NCI-H1105 treated with DMSO at 0.1 percent for 48 hours (cell line): ENCODE measurements at regions not wholly inside any gene's neighbourhood (a gene's known extent, or its start where the extent isn't known, plus 50 kb on each side); places are given as distances from the start of the nearest gene placed in this dataset.
A peak's percentile ranks its signal among the peaks of the same experiment; 100 is the strongest.

Experiments used
- DNase-seq: peaks from one replicate; lab custom pipeline; 2025; lab: John Stamatoyannopoulos, UW

DNA sequence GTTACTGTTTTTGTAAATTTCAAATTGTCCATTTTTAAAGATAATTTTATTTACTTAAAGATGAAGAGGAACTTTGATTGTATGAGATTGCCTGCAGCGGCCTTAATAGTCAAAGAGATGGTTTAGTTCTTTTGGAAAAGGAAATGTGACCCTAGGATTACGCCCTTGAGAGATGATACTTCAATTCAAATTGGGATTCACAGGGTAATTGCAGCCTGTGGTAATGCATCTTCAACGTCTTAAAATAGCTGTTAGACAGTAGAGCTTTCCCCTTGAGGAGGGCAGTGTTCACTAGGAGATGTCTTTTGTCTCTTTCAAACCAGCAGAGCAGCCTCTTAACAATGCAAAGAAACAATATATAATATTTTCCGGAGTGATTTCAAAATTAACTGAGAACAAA is 127.1 kb downstream of the TAF11L14 start:
- DNase-seq, result no peak

DNA sequence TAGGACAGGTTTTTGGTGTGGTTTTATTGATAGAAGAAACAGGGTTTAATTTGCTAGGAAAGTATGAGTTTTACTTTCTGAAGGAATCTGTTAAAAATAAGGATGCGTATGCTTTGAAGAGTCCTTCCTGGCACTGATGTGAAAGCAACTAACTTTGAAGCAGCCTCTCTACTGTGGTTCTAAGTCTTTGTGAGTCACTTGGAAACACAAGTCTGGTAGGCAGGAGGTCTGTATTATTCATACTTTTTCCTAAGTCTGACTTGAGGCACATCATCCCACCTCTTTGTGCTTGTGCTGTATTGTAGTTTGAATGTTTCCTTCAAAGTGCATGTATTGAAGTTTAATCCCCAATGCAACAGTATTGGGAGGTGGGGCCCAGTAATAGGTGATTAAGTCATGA is 129.0 kb downstream of the TAF11L14 start:
- no peak for DNase-seq

DNA sequence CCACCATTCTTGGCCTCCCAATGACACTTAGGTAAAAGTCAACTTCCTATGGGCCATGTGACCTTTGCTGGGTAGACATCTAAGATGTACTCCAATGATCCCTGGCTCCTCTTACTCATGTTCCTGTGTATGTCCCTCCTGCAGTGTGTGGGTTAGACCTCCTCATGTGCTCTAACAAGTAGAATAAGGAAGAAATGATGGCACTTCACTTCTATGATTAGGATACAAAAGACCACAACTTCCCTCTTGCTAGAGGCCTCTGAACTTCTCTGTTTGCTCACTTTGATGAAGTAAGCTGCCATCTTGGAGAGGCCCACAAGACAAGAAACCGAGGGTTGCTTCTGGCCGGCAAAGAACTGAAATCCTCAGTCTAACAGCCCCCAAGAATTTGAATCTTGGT is 131.8 kb downstream of the TAF11L14 start:
- DNase-seq, result no peak

DNA sequence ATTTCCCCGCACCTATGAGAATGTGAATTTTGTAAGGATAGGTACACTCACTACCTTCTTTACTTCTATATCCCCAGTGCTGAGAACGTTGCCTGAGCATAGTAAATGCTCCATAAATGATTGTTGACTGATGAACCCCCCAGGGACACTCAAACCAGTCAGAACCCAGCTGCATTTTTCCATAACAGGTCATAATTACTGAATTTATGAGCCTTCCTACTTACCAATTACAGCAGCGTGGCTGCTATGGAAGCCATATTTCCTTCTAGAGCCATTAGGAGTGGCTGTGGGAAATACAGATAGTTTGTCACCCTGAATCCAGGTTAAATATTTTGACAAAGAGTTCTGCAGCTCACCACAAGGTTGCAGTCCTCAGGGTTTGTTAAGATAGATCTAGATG is 135.0 kb downstream of the TAF11L14 start:
- no peak for DNase-seq

DNA sequence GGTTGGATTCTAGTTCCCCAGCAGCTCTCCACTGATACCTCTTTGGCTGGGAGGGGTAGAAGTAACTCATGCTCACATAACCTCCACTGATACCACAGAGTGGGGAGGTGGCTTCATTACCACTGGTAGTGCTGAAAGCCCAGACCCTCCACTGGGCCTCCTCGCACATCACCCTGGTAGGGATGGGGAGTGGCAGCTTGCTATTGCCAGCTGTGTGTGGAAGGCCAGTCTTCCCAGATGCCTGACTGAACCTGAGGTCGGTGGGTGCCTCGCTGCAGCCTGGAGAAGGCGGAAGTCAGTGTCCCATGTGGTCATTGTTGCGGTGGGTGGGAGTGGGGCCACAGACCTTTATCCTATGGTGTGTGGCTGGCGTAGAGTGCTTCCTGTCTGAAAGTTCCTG is 138.0 kb downstream of the TAF11L14 start:
- DNase-seq, result no peak

DNA sequence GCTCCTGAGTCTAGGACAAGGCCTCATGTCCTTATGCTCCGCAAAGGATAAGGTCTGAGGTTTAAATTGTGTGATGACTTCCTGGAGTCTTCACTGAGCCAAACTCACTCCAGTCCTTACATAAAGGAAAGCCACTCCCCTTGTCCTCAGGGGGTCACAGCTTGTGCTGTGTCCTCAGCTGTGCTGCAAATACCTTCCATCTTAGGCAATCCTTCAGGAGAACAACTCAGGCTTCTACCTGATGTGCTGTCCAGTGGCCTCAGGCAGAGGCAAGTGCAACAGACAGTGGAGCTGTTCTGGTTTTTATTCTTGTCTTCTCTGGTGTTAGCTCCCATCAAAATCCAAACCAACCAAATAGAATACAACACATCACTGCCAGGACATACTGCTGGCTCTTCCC is 151.5 kb downstream of the TAF11L14 start:
- no peak for DNase-seq

DNA sequence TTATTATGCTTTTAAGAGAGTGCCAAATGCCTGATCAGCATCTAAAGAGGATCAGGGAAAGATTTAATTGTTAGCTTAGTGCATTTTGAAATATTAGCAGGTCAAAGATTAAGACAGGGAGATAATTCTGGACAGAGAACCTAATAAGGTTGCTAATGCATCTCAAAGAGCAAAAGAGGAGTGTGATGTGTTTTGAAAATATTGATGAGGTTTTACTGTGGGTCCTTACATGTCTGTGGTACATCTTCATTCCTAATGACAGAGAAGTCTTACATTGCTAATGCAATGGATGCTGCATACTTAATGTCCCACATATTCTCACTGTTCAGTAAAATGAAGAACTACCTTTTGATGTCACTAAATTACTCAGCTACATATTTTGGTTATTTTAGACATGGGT is 154.1 kb downstream of the TAF11L14 start:
- no peak for DNase-seq

DNA sequence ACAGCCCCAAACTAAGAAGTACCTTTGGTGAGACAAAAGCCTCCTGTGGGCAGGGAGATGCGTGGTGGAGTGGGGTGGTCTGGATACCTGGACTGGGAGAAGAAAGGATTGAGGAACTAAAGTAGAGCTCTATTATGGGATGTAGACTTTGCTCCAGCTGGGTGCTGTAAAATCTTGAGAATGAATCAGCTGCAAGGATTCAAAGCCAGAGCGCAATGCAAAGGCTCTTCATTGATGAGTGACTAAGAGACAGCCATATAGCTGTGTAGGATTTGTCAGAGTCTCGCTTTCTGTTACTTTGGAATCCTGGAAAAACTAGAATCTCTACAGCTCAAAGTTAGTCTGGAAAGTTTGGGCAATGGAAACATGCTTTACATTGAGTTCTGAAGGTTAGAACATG is 159.9 kb downstream of the TAF11L14 start:
- no peak for DNase-seq

DNA sequence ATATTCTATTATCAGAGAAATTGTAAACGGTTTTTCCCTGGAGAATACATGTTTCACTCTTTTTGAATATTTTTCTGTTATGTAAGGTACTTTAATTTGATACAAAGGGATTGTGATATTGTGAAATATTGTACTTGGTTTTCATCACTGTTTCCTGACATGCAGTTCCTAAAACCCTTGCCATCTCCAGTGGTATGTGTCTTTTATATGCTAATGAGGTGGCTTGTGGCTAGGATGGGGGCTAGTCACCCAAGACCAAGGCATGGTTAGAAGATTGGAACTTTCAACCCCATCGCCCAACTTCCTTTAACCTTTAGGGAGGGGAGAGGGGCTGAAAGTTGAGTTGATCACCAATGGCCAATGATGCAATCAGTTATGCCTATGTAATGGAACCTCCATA is 160.6 kb downstream of the TAF11L14 start:
- DNase-seq, result no peak

DNA sequence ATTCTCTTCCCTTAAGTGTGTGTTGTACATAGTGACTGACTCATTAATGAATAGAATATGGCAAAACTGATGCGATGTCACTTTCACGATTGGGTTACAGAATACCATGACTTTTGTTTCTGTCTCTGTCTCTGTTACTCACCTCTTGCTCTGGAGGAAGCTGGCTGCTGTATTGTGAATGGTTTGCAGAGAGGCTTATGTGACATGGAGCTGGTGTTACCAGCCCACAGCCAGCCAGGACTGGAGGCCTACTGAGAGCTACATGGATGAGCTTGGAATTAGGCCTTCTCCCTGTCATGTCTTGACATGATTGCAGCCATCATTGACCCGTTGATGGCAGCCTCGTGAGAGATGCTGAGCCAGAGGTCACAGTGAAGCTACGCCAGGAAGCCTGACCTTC is 161.9 kb downstream of the TAF11L14 start:
- DNase-seq, result no peak

DNA sequence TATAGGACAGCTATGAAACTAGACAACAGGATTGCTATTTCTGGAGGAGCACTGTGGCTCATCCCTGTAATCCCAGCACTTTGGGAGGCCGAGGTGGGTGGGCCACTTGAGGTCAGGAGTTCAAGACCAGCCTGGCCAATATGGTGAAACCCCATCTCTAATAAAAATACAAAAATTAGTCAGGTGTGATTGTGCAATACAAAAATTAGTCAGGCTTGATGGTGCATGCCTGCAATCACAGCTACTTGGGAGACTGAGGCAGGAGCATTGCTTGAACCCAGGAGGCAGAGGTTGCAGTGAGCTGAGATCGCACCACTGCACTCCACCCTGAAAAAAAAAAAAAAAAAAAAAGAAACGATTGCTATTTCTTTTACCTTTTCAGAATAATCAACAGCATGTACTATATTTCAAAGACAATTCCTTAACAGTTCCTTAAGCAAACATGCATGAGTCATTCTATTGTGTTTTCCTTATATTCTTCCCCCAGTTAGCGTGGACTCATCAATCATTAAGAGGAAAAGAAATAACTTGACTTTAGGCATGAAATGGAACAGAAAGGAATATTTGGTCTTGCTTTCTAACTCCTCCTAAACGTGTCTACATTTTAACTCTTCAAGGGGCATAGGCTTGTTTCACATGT is 162.6 kb downstream of the TAF11L14 start:
- no peak for DNase-seq

DNA sequence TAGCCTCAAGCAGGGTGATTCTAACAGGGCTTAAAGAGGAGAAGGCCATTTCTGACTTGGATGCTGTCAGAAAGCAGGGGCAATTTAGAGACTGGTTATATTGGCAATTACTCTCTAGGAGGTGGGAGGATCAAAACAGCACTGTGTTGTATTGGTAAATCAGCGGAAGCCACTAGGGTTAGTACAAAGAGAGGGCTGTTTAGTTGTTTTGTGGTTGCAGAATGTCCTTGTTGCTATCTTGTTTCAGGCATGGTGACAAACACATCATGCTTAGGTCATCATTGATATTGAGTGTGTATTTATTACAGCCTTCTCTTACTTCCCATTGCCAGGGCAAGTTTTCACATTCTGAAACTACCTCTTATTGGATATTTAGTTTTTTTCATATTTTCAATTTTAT is 165.3 kb downstream of the TAF11L14 start:
- no peak for DNase-seq

DNA sequence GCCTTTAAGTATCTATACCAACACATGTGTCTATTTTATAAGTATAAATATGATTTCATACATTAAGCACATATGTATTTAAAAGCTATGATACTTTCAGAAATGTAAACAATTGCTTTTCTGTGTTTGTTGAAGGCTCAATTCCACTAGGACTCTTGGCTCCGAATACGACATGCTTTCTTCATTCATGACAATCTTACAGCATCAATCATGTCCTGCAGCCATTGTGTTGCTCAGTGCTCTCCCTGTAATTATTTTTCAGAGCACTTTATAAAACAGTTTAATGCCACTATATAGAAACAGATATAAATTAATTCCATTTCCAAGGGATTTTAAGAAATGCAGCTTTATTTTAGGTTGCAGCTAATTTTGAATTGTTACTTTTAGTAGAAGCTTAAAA is 167.3 kb downstream of the TAF11L14 start:
- no peak for DNase-seq

DNA sequence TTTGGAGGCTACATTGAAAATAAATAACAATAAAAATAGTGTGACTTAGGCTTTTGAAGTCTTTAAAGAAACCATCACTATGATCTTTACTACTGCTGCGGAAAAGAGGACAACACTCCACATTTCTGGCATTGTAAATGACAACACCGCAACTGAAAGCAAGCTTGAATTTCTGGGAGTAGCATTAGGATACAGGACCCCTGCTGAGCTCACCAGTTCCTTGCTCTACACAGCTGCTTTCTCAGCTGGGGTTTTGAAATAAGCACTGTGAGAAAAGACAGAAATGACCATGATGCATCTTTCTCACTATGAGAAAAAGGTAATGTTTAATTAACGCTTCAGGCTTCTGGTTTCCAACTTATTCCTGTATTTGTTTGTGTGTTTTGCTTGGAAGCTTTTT is 168.0 kb downstream of the TAF11L14 start:
- DNase-seq, result no peak

DNA sequence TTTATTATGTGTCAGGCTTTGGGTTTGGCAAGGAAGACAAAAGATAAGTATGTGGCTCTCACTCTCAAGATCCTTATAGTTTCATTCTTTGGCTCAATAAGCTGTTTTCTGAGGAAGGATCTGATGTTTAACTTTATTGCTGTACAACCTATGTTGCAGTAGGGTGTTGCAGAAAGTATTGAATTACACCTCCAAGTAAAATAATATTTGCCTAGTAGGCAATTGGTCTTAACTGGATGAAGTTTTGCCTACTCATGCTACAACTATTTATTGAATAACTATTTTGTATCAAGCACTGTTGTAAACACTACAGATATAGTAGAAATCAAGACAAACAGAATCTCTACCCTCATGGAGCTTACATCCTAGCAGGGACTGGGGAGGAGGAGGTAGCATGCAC is 169.7 kb downstream of the TAF11L14 start:
- DNase-seq, result no peak

DNA sequence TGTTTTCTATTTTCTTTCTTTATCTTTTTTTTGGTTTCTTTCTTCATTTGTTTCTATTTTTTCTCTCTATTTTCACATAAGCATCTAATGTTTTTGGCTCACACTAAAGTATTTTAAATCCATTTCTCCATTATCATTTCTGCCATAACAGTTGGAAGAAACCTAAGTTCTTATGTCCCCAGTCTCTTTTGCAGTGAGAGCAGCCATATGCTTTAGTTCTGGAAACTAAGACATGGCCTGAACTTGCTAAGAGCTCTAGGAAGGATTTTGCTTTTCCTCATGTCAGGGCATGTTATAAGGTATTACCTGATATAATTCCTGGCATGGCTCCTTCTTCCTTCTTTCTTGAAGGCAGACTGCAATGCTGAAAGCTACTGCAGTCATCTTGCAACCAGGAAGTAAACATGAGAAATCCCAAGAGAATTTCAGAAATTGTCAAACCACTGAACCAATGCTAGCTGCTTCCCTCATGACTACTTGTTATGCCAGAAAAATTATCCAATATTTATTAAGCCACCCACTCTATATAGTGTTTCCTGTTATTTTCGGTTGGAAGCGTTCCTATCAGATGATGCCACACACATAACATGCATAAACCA is 171.1 kb downstream of the TAF11L14 start:
- DNase-seq, result no peak

DNA sequence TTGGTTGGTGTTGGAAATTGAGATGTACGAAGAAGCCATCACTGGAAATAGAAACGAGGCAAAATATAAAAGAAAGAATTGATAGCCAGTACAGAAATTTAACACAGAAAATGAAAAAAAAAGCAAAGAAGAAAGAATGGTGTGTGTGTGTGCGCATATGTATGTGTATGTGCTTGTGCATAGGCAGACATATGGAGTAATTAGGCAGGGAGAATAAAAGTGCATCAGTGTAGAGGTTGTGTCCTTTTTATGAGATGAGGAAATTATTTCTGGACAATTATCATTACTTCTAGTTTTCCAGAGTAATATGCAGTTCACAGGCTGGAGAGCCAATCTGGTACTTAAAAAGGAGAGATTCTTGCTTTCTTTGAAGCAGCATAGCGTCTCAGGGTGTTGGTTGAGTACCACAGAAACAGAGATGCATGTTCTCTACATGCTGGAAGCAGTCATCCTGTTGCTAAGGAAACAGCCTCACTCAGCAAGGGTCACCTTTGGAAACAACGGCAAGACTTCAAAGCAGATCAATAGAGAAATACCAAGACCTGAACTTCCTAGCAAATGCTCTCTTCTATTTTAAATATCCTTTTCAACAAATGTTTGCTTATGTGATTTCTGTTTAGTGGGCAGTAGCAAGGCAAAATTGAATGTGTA is 172.7 kb downstream of the TAF11L14 start:
- DNase-seq, result no peak

DNA sequence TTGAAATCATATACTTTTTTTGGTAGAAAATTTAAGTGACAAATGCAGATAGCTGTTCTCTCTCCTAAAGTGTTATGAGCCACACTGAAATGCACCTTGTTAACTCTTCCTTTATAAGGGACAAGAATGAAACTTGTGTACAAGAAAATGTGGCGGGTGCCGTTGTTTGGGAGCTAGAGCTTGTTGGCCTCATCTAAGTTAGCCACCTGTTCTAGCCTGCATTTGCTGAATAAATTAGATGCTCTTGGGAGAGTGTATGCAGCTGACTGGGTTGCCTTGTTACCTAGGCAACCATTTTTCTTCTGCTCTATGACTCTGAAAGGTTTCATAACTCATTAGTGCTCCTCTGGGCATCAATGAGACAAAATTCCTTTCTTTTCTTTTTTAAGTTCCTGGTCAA is 174.3 kb downstream of the TAF11L14 start:
- DNase-seq, result peak; percentile 1

DNA sequence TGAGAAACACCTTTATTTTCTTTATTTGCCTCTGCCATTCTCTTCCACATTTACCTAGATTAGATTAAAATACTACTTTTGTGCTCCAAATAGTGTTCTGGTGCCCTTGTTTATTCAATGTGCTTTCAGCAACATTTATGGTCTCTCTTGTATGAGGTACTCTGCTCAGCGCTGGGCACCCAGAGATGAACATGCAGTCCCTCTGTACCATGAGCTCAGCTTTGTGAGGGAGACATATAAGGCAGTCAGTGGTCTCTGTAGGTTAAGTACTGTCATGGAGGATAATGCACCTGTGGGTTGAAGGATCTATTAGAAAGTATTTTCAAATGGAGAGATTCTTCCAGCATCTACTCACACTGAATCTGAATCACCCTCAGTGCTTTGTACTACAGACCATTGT is 176.5 kb downstream of the TAF11L14 start:
- no peak for DNase-seq

DNA sequence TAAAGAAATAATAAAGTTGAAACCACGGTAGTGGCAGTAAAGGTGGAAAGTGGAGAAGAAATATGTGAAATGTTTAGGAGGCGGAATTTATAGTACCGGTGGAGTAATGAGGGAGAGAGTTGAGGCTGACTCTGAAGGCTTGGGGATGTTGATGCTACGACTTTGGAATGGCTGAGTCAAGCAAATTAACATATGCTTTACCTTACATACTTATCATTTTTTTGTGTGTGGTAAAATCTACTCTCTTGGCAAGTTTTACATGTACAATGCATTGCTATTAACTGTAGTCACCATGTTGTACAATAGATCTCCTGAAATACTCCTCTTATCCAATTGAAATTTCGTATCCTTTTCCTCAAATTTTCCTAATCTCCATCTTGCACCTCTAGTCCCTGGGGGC is 179.0 kb downstream of the TAF11L14 start:
- no peak for DNase-seq

DNA sequence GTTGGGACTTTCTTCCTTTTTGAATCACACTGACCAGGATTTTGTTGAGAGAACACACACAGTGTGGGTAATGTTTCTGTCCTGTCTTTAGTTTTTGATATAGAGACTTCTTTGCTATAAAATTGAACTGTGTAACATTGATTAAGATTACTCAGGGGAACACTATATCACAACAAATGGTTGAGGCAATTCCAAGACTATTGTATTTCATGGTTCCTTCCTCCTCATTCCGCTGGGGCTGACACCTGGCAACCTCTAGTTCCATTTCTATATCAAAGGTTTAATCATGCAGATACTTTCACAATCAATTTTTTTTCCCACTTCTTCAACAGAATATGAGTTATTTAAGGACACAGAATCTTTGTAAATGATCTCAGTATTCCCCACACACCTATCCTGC is 182.2 kb downstream of the TAF11L14 start:
- no peak for DNase-seq

DNA sequence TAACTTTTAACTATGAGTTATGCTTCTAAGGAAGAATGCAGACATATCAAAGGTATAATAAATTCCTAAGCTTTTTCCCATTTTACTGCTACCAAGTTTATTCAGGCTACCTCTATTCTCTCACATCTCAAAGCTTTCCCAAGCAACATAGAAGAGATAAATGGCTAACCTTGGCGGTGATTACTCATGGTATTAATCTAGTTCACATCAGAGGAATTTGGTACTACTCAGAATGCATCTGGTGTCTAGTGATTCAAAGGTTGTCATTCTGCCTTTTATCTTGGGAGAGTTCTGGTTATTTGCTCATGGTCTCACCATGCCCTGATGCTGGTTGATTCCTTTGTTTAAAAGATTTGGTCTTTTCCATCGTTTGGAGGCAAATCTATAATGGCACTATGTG is 182.7 kb downstream of the TAF11L14 start:
- DNase-seq, result no peak

DNA sequence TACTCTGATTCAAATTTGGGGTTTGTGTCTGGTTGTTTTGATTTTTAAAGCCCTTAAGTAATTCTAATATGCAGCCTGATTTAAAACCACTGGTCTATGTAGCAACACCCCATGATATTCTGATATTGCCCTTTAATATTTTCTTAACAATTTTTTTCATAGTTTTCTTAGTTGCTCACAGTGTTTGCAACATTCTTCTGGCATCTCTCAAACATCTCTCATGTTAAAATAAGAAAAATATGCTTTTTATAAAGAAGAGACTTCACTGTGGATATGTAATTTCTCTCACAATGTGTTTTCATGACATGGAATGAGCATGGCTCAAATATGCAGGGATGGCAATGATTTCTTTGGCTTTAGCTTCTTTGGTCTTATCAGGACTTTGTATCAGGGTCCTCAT is 183.7 kb downstream of the TAF11L14 start:
- DNase-seq, result no peak

DNA sequence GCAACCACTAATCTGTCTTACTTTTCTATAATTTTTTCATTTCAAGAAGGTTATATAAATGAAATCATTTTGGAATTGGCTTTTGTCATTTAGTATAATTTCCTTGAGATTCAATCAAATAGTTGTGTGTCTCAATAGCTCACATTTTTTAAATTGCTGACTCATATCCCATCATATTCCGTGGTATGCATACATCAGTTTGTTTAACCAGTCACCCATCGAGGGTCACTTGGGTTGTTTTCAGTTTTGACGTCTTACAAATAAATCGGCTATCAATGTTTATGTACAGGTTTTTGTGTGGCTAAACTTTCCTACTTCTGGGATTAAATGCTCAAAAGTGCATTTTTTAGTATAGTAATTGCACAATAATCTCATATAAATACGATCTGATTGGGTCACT is 185.5 kb downstream of the TAF11L14 start:
- DNase-seq, result no peak
